NCI-H1436 treated with DMSO at 0.1 percent for 48 hours (cell line): ENCODE measurements at regions not wholly inside any gene's neighbourhood (a gene's known extent, or its start where the extent isn't known, plus 50 kb on each side); places are given as distances from the start of the nearest gene placed in this dataset.
"Not testable (repeated sequence)": the region's sequence is repeated elsewhere in the genome, so short reads cannot be mapped to it uniquely, and the experiment has no call there.

ENCODE experiments used
- DNase-seq: peaks from one replicate; lab custom pipeline; 2025; lab: John Stamatoyannopoulos, UW

DNA sequence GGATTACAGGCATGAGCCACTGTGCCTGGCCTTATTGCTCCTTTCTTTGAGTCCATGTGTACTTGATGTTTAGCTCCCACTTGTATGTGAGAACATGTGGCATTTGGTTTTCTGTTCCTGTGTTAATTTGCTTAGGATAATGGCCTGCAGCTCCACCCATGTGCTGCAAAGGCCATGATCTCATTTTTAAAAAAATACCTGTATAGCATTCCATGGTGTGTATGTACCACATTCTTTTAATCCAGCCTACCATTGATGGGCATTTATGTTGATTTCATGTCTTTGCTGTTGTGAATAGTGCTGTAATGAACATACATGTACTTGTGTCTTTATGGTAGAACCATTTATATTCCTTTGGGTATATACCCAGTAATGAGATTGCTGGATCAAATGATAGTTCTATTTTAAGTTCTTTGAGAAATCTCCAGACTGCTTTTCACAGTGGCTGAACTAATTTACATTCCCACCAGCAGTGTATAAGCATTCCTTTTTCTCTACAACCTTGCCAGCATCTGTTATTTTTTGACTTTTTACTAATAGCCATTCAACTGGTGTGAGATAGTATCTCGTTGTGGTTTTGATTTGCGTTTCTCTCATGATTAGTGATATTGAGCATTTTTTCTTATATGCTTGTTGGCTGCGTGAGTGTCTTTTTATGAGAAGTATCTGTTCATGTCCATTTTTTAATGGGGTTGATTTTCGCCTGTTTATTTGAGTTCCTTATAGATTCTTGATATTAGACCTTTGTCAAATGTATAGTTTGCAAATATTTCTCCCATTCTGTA is 136.4 kb upstream of the SPRED2 start:
- DNase-seq, result not testable (repeated sequence)

DNA sequence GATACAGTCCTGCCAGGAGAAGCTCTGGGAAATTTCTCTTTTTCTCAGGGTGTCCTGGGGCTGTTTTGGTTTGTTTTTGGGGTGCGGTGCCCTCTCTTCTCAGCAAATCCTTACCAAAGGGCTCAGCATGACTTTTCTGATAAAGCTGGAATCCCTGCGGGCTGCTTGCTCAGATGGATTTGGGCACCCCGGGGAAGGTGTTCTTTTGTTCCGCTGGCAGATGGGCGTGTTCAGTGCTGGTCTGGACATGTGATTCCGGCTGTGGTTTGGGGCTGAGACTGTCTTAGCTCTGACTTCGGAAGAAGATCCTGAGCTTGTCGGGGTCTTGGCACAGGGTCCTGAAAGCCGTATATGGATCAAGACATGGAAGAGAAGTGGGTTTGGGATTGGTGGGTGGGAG is 134.2 kb upstream of the SPRED2 start:
- DNase-seq, result no peak

DNA sequence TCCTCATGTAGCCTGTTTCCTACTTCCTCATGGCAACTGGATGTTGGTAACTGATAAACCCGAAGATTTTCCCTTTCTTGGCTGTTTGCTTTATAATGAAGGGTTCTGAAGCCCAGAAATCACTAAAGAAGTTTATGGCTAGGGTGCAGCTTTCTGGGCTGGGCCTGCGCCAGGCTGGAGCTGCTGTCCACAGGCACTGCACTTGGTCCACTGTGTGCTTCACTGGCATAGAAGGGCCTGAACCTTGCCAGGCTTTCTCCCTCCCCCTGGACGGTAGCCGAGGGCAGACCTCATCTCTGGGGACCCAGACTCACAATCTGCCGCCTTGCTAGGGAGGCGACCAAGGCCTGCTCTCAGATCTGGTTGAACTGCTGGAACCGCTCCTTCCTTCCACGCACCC is 133.3 kb upstream of the SPRED2 start:
- no peak for DNase-seq

DNA sequence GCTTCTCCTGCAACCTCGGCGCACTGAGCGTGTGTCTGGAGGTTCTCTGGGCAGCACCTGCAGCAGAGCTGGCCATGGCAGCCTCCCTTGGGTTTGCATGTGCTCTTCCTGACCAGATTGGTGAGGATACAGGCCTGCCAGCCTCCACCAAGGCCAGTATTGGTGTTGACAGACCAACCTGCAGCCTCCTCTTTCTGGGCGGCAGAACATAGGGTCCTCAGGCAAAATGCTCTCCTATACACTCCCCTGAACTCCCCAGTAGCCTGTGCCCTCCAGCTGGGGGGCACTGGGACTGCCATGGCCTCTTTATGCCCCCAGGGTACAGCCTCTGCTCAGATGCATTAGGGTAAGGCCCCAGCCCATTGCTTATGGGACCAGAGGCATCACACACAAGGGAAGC is 131.9 kb upstream of the SPRED2 start:
- DNase-seq, result no peak

DNA sequence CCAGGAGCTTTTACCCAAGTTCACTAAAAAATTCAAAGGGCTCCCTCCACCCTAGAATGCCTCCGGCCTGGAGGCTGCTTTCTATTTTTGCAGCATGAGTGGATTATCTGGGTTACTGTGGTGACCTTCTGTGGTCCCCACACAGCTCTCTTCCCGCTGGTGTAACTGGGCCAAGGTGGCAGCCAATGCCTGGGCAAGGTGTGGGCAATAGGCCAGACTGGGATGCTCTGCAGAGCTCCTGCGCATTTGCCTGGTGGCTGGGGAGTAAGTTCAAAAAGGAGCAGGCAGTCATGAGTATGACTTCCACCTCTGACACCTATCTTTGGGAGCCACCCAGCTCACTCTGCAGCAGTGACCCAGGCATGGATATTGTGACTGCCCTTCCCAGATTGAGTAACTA is 130.5 kb upstream of the SPRED2 start:
- no peak for DNase-seq

DNA sequence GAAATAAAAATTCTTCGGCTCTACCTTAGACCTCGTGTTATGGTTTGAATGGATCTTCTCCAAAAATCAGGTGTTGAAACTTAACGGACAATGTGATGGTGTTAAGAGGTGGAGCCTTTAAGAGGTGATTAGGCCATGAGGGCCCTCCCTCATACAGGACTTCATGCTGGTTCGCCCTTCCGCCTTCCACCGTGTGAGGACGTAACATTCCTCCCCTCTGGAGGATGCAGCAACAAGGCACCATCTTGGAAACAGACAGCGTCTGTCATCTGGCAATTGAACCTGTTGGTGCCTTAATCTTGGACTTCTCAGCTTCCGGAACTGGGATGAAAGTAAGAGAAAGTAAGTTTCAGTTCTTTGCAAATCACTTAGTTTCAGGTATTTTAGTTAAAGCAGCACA is 126.3 kb upstream of the SPRED2 start:
- no peak for DNase-seq

DNA sequence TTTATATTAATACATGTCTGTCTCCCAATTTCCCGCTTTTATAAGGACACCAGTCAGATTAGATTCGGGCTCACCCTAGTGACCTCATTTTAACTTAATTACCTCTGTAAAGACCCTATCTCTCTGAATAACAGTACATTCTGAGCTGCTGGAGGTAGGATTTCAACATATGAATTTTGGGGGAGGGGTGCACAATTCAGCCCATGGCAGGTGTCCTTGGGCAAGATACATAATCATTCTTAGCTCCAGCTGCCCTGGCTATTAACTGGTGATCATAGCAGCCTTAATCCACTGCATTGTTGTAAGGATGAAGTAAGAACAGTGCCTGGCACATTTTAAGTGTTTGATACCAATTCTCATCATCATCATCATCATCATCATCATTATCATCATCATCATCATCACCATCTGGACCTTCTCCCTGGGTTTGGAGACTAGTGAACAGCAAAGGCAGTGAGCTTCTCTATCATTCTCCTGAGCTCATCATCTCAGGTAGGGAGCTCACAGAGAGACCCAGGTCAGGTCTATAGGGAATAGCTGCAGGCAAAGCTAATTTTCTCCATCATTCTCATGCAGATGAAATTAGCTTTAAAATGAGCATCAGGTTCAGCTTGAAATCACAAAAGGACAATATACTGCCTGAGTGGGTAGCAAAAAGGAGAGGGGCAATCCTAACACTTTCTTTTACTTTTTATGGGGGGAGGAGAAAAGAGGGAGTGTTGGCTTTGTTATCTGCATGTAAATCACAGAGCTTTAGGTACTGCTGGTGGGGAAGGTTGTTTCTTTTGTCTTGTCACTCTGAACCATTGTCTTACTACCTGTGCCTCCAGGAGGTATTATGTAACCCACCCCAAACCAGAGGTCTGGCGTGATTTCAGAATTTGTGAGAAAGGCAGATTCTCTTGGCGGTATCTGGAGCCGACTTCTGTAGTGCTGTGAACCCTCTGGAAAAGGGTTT is 125.5 kb upstream of the SPRED2 start:
- no peak for DNase-seq

DNA sequence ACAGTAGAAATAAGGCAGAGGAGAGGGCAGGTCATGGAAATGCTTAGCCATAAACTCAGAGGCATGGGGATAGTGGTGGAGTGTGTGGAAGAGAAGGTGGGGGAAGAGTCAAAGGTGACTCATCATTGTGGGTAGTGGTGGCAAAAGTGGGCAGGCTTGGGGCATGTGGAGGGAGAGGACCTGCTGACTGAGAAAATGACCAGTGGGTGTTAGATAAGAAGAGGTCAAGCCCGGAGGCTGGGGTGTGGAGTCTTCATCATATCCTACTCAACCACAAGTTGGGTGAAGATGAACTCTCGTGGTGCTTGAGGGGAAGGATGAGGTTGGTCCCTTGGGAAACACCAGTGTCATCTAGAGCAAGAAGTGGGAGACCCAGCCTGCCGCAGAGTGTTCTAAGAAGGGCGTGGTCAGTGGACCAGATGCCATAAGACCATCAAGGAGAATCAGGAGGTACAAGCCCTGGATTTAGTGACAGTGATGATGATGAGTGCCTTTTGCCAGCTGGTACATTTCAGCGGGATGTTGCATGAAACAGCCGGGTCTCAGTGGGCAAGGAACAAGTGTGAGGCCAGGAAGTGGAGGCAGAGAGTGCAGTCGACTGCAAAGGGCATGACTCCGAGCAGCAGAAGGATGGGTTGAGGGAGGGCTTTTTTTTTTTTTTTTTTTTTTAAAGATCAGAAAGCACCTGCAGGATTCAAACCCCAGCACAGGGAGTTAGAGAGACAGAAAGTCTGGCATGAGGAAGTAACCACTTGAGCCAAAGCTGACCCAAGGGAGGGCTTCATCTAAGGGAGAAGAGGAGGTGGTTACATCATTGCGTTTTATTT is 122.6 kb upstream of the SPRED2 start:
- DNase-seq, result no peak

DNA sequence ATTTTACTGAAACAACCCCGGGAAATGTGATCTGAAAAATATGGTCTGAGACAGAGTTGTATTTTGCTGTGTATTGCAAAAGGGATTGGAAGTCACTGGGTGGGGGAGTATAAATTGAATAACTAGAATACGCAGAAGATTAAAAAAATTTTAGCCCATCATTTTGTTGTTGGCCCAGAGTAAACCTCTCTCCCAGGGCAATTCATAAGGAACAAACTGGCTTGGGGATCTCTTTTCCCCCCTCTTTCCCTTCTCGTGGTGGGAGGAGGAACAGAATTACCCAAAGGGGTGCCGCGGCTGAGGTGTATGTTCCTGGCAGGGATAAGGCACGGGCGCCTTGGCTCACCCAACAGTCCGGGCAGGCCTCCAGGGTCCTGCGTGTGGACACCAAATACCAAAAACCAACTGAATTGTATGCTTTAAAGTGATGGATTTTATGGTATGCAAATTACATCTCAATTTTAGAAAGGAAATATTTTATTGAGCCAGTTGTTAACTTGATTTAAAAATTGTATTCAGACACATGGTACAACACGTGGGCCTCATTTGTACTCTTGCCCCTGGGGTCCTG is 121.2 kb upstream of the SPRED2 start:
- DNase-seq, result no peak

DNA sequence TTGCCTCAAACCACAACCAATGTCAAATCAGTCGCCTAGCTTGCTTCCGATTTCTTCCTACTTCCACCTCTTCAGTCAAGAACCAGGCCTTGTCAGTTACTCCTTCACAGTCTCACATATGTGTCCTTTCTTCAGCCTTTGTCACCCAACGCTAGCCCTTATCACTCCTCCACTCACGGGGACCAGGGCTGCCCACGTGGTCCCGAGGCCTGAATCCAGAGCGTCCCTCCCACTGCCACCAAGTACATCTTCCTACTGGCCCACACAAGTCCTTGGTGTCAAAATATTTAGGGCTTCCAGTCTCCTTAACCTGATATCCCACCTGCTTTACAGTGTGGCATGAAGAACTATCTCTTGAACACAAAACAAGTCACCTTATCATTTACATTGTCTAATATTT is 119.1 kb upstream of the SPRED2 start:
- no peak for DNase-seq

DNA sequence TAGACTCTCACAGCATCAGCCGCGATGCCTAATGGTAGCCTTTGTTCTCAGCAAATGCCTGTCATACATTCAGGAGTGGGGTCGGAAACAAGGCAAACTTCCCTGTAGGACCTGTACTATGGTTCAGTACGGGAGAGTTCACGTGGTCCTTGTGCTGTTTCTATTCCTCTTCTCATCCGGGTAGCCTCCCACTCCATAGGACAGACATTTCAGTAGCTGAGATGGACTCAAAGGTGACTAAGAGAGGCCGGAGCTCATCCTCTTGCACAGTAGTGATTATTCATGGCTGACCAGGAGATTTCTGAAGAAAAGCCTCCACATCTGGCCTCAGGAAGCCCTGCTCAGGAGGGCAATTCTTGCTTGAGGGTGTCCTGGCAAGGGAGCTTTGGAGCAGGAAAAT is 117.8 kb upstream of the SPRED2 start:
- DNase-seq, result no peak

DNA sequence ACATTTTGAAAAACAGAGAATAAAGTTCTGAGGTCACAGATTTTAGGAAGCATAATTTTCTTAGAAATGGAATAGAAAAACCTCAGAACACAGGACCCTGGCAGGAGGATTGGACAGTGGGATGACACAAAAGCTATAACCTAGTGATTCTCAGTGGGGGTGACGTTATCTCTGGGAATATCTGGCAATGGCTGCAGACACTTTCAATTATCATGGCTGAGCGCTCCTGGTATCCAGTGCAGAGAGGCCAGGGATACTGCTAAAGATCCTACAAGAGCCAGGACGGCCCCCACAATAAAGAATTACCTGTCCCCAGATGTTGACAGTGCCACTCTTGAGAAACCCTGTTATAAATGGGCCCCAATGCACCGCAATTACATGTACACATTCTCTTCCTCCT is 117.2 kb upstream of the SPRED2 start:
- no peak for DNase-seq

DNA sequence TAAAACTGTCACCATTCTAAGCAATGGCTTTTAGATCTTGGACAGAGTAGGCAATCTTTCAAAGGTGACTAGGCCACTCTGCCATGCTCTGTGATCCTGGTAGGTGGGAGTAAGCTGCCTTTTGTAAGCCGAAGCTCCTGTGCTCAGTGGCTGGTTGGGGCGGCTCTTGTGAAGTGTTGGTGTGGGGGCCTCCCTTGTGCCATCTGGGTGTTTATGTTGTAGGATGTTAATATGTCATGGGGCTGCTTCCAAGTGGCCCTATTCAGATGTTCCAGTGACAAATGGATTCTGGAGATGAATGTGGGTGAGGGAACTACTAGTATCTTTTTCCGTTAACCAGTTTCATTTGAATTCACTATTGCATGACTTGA is 116.8 kb upstream of the SPRED2 start:
- DNase-seq, result no peak

DNA sequence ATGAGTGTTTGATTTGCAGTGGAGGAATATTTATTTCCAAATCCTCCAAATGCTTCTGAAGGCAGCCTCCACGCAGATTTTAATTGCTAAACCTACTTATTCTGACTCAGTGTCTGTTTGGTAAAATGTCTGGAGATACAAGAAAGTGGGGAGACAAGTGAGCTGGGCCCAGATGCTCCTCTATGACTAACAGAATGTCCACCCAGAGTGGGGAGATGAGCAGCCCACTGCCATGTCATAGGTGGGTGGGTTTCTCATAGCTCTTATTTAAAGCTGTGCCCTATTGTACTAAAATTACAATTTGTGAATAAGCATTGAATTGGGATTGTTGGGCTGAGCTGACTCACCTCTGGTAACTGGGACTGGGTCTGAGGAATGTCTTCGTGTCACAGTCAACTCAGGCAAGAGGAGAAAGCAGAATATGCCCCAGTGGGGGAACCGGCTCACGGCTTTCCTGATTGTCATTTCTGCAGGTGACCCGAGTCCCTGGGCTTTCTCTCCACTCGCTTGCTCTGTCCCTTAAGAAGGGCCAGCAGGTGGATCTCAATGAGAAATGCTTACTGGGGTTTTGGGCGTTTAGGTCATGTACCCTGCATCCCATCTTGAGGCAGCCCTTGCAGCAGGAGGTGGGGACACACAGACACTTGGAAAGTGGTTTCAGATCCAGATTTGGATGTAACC is 116.3 kb upstream of the SPRED2 start:
- no peak for DNase-seq

DNA sequence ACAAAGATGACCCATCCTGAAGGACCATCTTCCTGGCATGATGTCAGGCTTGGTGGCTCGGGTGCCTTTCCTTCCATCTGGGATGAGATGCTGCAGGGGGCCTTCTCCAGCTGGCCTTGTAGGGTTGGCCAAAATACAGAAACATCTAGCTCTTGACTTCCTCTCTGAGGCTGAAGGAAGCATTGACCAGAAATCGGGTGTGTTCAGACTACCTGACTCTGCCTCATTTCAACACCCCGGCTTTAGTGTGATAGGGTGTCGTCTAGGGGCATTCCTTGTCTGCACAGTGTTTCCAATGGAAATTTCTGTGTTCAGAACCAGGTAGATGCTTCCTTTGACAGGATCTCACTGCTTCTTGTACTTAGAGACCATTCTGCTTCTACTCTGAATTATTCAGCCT is 115.7 kb upstream of the SPRED2 start:
- DNase-seq, result no peak

DNA sequence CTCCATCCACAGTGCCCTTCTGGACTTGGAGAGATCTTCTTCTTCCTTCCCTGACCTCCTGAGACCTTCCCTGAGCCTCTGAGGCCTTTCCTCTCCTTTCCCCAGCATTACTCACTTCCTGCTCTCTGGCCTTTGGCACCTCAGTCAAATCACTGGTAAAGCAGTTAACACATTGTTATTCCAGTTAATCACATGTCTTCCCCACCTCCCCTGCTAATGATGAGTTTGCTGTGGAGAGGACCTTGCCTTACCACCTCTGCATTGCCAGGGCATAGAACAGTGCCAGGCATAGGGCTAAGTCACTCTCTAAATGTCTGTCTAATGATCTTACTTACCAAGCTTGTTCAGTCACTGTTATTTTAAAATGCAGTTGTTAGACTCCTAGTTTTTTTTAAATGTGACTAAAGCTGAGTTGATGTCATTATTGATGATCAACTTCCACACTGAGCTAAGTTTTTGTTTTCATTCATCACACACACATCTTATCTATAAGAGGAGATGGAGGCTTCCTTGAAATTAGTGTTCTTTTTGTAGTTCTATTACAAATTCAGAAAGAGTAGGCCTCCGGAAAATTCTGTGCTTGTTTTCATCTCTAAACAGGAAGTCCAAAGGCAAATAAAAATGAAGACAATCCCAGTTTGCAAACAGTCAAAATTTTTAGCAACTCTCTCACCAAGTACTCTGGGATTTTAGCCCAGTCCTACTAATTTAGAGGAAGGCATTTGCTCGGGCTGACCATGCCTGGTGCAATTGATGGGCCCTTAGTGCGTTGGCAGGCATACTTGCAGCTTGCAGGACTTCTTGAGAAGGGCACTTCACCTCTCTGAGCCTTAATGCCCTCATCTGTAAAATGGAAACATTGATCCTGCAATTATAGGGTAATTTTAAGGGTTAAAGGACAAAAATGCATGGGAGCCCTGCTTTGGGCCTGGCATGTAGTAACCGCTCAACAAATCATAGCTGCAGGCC is 113.7 kb upstream of the SPRED2 start:
- DNase-seq, result no peak

DNA sequence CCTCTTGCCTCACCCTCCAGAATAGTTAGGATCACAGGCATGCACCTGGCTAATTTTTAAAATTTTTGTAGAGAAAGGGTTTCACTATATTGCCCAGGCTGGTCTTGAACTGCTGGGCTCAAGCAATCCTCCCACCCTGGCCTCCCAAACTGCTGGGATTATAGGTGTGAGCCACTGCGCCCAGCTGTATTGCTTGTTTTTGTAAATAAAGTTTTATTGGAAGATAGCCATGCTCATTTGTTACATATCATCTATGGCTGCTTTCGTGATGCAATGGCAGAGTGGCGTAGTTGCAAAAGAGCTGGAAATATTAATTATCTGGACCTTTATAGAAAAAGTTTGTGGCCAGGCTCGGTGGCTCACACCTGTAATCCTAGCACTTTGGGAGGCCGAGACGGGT is 109.4 kb upstream of the SPRED2 start:
- no peak for DNase-seq

DNA sequence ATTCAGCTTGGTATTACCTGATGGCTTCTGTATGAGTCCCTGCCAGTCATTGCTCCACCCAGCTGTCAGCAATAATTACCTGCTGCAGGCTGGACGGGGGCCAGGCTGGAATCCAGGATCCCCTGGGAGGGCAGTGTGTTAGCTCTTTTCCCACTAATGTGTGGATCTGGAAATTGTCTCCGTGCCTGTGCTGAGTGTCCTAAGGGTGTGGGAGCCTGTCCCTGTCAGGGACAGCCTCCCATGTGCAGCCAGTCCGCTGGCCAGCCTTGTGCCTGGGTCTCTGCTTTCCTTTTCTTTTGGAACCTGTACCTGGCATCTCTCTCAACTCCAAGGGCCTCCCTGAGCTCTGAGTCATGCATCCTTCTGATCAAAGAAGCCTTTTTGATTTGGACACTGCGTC is 107.2 kb upstream of the SPRED2 start:
- no peak for DNase-seq

DNA sequence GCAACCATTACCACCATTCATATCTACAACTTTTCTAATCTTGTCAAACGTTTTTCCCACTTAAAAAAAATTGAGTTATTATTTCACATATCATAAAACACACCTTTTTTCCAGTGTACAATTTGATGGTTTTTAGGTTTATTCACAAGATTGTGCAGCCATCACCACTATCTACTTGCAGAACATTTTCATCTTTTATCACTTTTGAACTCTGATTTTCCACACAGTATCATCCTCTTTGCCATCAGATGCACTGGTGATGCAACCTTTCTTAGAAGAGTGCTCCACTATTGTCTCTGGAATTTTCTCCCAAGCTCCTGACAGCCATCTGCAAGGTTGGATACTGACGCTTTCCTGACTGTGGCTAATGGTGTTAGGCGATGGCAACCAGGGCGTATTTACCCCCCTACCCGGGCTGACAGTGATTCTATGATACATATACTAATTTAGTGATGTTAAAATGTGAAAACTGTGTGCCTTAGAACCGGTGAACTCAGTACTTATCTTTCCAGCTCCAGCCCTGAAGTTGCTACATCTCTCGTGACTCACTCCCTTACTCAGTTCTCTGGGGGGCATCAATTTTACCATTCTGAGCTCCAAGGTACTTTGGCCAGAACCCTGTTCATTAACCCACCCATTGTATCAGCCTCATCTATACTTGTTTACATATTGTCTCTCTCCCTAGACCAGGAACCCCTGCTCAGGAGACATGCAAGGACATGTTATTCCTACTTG is 105.4 kb upstream of the SPRED2 start:
- DNase-seq, result no peak

DNA sequence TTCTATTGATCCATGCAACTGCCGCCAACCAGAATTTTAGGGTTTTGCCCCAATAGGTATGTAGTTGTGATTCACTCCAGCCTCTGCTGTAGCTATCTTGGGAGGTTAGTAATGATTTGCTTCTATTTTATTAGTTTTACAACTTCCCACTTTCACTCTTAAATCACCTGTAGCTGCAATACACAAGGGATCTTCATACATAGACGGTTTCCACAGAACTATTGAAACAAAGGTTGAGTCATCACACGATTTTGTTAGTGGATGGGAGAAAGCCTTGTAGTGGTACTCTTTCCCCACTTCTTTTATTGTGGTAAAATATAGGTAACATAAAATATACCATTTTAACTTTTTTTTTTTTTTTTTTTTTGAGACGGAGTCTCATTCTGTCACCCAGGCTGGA is 104.2 kb upstream of the SPRED2 start:
- no peak for DNase-seq
